Body of pancreas (tissue), 4 donors: ENCODE measurements at regions not wholly inside any gene's neighbourhood (a gene's known extent, or its start where the extent isn't known, plus 50 kb on each side); places are given as distances from the start of the nearest gene placed in this dataset.

ENCODE experiments used
- ATAC-seq: fragments of 150-250 bp; one replicate; pipeline ENCODE4 v1.9.1; 2016
- DNase-seq, 4 donors: peaks; one replicate each; pipeline ENCODE4 v3.0.0-alpha.2; 2019
- H3K27ac ChIP-seq, 4 donors: fragments of 200-600 bp; sonication (generic); 1 replicate in 3 of 4; 2 replicates in 1 of 4; pipeline versions ENCODE4 v1.5.1 to v1.6.1; 2016 to 2019; ENCODE audit warnings: mild to moderate bottlenecking in 1 of 4, mixed read lengths in 1 of 4, moderate library complexity in 1 of 4
- H3K27me3 ChIP-seq, 2 donors: fragments of 200-600 bp; sonication (generic); one replicate each; pipeline ENCODE4 v1.6.0; 2016; ENCODE audit warnings: mild to moderate bottlenecking in 1 of 2
- H3K36me3 ChIP-seq, 2 donors: fragments of 200-600 bp; sonication (generic); replicated peaks in 1 of 2; 2 replicates each; pipeline ENCODE4 v1.5.1; 2016; ENCODE audit warnings: low read depth in 2 of 2; ENCODE audit not compliant: insufficient read depth in 1 of 2
- H3K4me1 ChIP-seq: fragments of 200-600 bp; sonication (generic); one replicate; pipeline ENCODE4 v1.6.0; 2016
- H3K4me3 ChIP-seq, 2 donors: fragments of 200-600 bp; sonication (generic); 1 replicate in 1 of 2; 2 replicates in 1 of 2; pipeline ENCODE4 v1.5.1; 2016 to 2019
- H3K9me3 ChIP-seq, 3 donors: fragments of 200-600 bp; sonication (generic); 1 replicate in 2 of 3; 2 replicates in 1 of 3; pipeline ENCODE4 v1.5.1; 2016
- POLR2A ChIP-seq, 3 donors: fragments of 450-650 bp; IDR thresholded peaks; one replicate each; pipeline ENCODE4 v1.6.1; 2016; ENCODE audit warnings: antibody characterized with exemption in 3 of 3, mild to moderate bottlenecking in 2 of 3
- WGBS, 2 donors: methylation state at CpG; one replicate each; pipeline ENCODE4 v1.1.5; 2017; 5-methylcytosine and 5-hydroxymethylcytosine counted together
- intact Hi-C: fragments of 100-400 bp; cut with DNase I; formaldehyde crosslinking; loops from one replicate; pipeline ENCODE4 v1.15.1; 2023
- TF ChIP-seq, protein P1 (sequence below), 7 experiments: fragments of 450-650 bp in 4 of 7; fragments of 200-600 bp in 3 of 7; sonication (generic) in 3 of 7; IDR thresholded peaks; one replicate each; pipeline ENCODE4 v1.5.1; 2016 to 2019; ENCODE audit warnings: antibody characterized with exemption in 7 of 7

DNA sequence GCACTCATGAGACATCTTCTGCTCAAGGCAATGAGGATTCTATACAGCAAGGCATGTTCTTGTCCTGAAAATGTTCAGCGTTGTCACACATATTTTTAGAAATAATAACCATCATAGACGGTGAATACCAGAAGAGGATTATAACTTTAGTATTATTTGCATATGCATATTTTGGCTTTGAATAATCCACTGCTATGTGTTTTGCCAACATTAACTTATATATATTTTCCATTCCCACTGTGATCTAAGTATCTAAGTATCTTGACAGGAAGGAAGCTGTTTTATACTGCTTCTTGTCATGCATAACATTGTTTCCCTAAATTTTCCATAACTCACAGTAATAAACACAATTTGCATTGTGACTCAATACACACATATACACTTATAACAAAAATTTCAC lies 509.5 kb downstream of the TBL1XR1 start:
- H3K4me1 ChIP-seq, result no peaks in the 10 kb centered on the region
- 93 to 98% methylated on average over 2 of the region's 2 CpGs for WGBS, 2 donors

DNA sequence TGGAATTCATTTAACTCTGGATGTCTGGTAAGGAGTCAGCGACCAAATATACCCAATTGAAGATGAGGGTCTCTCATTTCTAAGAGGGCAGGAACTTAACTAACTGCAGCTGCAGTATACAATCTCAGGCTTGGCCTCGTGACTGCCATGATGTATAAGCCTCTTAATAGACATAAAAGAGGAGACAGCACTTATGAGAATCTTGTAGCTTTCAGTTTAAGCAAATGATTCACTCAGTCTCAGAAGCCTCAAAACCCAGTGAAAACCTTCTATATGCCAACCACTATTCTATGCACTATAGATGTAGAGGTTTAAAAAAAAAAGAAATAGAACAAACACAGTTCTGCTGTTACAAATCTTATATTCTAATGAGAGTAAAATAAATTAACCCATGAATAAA lies 513.9 kb downstream of the TBL1XR1 start:
- Histone ChIP-seq H3K27me3 (no peaks in the 10 kb centered on the region), H3K4me1 (no peaks in the 10 kb centered on the region), H3K27ac (no peak overlapping the region), H3K36me3 (no peaks in the 10 kb centered on the region), H3K9me3 (no peaks in the 10 kb centered on the region), H3K4me3 (no peak overlapping the region)
- ATAC-seq, result no peak
- WGBS, 2 donors, result 67 to 80% methylated on average over 2 of the region's 2 CpGs
- no peak for DNase-seq
- TF ChIP-seq, protein P1, sequence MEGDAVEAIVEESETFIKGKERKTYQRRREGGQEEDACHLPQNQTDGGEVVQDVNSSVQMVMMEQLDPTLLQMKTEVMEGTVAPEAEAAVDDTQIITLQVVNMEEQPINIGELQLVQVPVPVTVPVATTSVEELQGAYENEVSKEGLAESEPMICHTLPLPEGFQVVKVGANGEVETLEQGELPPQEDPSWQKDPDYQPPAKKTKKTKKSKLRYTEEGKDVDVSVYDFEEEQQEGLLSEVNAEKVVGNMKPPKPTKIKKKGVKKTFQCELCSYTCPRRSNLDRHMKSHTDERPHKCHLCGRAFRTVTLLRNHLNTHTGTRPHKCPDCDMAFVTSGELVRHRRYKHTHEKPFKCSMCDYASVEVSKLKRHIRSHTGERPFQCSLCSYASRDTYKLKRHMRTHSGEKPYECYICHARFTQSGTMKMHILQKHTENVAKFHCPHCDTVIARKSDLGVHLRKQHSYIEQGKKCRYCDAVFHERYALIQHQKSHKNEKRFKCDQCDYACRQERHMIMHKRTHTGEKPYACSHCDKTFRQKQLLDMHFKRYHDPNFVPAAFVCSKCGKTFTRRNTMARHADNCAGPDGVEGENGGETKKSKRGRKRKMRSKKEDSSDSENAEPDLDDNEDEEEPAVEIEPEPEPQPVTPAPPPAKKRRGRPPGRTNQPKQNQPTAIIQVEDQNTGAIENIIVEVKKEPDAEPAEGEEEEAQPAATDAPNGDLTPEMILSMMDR (IDR thresholded peaks at IDR 0.05), result no peak
- no peak for TF ChIP-seq POLR2A (IDR thresholded peaks at IDR 0.05)
- intact Hi-C loops, result no loop called here

More for the DNA sequence above, 509.5 kb downstream of the TBL1XR1 start:
- intact Hi-C loops, result no loop called here
- Histone ChIP-seq H3K9me3 (no peaks in the 10 kb centered on the region), H3K27me3 (no peaks in the 10 kb centered on the region), H3K4me3 (no peak overlapping the region), H3K36me3 (no peaks in the 10 kb centered on the region), H3K27ac (no peak overlapping the region)
- no peak for TF ChIP-seq POLR2A (IDR thresholded peaks at IDR 0.05)
- TF ChIP-seq, protein P1 (IDR thresholded peaks at IDR 0.05), result no peak
- ATAC-seq, result no peak
- no peak for DNase-seq

DNA sequence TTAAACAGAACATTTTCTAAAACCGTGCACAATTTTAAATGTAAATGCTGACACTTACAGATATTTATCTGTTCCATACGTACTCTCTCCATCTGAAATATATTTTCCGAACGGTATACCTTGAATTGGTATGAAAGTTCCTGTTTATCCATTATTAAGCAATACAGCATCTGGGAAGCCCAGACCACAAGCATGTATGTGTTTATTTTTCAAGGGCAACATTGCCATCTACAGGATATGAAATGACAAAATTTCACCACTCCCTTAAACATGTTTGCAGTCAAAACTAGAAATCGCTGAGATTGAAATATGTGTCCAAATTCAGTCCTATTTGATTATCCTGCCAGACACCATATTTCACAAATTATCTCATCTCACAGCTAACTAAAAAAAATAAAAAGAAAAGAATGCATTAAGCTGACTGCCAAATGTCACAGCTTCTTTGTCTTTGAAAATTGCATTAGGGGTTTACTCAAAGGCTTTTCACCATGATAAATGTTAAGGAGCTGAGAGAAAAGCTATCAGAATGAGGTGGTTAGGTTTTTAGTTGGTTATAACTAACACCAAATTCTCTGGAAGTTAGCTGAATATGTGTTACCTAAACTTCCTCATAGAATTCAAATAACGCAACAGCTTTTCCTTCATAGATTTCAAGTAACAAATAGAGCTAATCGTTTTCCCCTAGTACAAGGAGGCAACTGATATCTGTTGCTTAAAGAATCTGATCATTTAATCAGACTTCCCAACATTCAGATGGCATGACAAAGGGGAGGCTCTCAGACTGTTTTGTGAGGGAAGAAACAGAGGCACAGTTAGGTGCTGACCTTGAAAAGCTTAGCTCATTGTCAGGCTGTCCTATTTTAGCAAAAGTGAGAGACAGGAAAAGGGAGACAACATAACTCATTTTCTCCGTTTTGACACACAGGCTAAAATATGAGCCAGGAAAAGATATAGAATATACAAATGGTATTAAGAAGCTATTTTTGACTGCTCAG lies 533.1 kb downstream of the TBL1XR1 start:
- DNase-seq (peak in 3 of 4 donors; percentile 8 to 32 (median 15)), ATAC-seq (peak; percentile 68)
- no peak overlapping the region for H3K27ac ChIP-seq
- intact Hi-C loops, result no loop called here
- H3K4me3 ChIP-seq, result no peak overlapping the region
- no peaks in the 10 kb centered on the region for H3K36me3 ChIP-seq
- no peaks in the 10 kb centered on the region for H3K27me3 ChIP-seq
- H3K4me1 ChIP-seq, result no peaks in the 10 kb centered on the region
- H3K9me3 ChIP-seq, result no peaks in the 10 kb centered on the region
- 17 to 18% methylated on average over 8 of the region's 8 CpGs for WGBS, 2 donors
- TF ChIP-seq, protein P1 (IDR thresholded peaks at IDR 0.05), result peak in 6 of 7 experiments; percentile 15 to 62 (median 42)
- TF ChIP-seq POLR2A (IDR thresholded peaks at IDR 0.05), result no peak

DNA sequence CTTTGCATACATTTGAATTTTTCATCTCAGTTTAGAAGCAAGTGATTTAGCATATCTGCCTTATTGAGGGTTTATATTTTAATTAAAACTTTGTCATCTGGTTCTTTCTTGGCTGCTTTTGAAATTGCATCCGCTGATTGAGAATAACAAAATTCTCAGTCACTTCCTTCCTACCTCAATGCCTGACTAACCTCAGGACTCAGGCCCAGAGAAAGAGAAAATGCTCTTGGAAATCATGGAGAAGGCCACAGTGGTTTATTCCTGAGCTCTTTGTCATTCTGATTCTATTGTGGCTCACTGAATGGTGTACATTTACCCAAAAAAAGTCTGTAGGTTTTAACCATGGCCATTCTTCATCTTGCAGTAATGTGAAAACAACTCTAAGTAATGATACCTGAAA lies 533.9 kb downstream of the TBL1XR1 start:
- WGBS, 2 donors, result 63 to 85% methylated on average over 1 of the region's 1 CpG
- H3K4me3 ChIP-seq, result no peak overlapping the region
- no peak for ATAC-seq
- intact Hi-C loops, result no loop called here
- H3K4me1 ChIP-seq, result no peaks in the 10 kb centered on the region
- no peak overlapping the region for H3K27ac ChIP-seq
- TF ChIP-seq, protein P1 (IDR thresholded peaks at IDR 0.05), result no peak
- TF ChIP-seq POLR2A (IDR thresholded peaks at IDR 0.05), result no peak
- DNase-seq, result no peak
- no peaks in the 10 kb centered on the region for H3K27me3 ChIP-seq
- H3K9me3 ChIP-seq, result no peaks in the 10 kb centered on the region
- no peaks in the 10 kb centered on the region for H3K36me3 ChIP-seq
